HFF-Myc (cell line): ENCODE measurements at regions not wholly inside any gene's neighbourhood (a gene's known extent, or its start where the extent isn't known, plus 50 kb on each side); places are given as distances from the start of the nearest gene placed in this dataset.

Experiments
- DNase-seq: peaks from one replicate; pipeline ENCODE4 v3.0.0-alpha.2; 2011; ENCODE audit warnings: low read depth; ENCODE audit errors: extremely low read depth
- H3K4me3 ChIP-seq: replicated peaks from 2 replicates; pipeline ENCODE4 v1.5.1; 2011; ENCODE audit warnings: low read depth, mild to moderate bottlenecking, control low read depth, low read length
- TF ChIP-seq, protein P1 (sequence below): IDR thresholded peaks from 2 replicates; pipeline ENCODE4 v1.5.1; 2012; ENCODE audit warnings: mild to moderate bottlenecking, low read depth, low read length, control low read depth; ENCODE audit errors: missing control alignments

DNA sequence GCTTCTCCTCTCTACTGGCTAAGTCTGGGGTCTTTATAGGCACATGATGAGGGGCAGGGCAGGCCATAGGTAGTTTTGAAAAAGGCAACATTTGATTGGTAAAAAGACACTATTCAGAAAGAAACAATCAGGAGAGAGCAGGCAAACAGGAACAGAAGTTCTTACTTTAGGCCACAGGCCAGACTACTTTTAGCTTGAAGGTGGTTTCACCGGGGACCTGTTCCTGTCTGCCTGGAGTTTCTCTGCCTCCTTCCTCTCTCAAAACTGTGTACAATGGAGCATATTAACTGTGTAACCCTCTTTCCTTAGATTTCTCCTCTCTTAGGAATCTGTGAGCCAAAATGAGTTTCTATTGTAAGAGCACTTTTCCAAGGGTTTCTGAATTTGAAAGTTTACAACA, 167.9 kb upstream of the AVPR1A start:
- DNase-seq = no peak
- no peak overlapping the region for H3K4me3 ChIP-seq
- TF ChIP-seq, protein P1, sequence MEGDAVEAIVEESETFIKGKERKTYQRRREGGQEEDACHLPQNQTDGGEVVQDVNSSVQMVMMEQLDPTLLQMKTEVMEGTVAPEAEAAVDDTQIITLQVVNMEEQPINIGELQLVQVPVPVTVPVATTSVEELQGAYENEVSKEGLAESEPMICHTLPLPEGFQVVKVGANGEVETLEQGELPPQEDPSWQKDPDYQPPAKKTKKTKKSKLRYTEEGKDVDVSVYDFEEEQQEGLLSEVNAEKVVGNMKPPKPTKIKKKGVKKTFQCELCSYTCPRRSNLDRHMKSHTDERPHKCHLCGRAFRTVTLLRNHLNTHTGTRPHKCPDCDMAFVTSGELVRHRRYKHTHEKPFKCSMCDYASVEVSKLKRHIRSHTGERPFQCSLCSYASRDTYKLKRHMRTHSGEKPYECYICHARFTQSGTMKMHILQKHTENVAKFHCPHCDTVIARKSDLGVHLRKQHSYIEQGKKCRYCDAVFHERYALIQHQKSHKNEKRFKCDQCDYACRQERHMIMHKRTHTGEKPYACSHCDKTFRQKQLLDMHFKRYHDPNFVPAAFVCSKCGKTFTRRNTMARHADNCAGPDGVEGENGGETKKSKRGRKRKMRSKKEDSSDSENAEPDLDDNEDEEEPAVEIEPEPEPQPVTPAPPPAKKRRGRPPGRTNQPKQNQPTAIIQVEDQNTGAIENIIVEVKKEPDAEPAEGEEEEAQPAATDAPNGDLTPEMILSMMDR = no peak

DNA sequence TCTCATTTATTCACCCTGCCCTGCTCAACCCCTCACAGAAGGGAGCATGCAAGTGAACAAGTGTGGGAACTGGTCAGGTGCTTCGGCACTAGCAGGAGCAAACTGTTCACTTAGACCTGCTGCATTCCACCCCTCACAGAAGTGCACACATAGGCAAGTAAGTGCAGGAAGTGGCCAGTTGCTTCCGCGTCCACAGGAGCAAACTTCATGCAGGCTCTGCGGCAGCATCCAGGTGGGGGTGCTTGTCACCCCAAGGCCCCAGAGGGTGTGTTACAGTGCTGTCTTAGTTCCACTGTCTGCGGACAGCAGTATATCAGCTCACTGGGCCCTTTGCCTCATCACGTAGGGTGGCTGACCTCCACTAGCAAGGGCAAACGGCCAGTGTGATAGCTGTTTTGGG, 167.3 kb upstream of the AVPR1A start:
- TF ChIP-seq, protein P1 = no peak
- no peak for DNase-seq
- H3K4me3 ChIP-seq = no peak overlapping the region

DNA sequence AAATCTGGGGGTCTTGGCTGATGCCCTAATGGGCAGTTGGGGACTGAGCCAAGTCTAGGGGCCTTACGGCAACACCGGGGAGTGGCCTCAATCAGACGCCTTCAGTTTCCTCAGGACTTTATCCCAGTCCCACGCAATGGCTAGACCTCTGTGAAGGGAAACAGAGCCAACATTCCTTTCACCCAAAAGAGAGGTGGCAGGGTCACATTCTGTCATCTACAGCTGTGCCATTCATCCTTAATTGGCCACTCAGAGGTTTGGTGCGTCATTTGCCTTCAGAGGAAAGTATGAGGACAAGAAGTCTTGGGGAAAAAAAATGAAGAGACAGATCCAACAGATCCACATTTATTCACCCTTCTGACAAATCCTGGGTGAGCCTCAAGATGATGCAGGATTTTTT, 166.9 kb upstream of the AVPR1A start:
- TF ChIP-seq, protein P1 = no peak
- no peak overlapping the region for H3K4me3 ChIP-seq
- DNase-seq = no peak

DNA sequence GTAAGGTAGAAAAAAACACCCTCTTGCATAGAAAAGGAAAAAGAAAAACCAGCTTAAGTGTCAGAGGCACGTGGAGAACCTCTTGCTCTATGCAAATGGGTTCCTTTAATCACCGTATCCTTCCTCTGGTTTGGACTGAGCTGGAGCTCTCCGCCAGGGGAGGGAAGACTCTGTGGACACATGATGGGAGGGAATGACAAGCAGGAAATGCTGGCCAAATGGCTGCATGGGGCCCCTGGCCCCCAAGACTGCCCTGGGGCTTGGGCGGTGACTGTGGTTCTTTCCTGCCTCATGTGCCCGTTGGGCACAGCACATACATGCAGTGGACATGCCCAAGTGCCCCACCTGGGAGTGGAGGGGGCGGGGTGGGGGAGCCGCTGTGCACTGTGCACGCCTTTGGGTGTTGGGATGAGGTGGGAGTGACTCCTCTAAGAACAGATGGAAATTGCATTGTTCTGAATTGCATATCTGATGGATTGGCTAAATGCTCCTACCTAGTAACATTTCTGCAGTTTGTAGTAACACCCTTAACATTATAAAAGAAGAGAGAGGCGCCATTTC, 166.4 kb upstream of the AVPR1A start:
- TF ChIP-seq, protein P1 = no peak
- no peak overlapping the region for H3K4me3 ChIP-seq
- no peak for DNase-seq

DNA sequence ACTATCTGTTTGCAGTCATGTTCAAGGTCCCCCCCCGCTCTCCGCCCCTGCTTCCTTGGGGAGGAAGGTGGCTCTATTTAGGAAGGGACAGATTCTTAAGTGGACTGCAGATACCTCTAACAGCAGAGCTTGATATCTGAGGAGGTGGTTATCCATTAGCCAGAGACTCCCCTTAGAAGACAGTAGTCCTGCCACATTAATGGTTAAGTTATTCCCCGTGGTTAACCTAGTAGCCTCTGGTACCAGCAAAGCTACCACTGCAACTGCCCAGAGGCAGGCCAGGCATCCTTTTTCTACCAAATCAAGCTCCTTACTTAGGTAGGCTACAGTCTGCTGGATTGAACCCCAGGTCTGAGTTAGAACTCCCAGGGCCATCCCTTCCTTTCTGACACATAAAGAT, 162.1 kb upstream of the AVPR1A start:
- DNase-seq = no peak
- TF ChIP-seq, protein P1 = no peak
- H3K4me3 ChIP-seq = no peak overlapping the region

DNA sequence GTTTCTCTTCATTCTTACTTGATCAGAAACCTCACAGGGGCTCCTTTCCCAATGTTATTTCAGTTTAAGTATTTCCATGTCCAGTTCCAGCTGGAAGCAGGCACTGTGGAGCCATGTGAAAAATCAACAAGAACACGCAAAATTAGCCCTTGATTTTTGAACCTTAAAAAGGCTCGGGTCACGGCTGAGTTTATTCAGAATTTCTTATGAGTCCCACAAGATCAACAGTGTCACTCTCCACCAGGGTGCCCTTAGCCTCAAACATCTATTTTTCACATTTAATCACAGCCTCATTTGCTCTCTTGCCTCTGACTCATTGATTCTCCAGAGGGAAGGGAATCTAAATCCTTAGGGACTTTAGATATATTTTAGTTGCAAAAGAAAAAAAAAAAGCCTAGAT, 157.7 kb upstream of the AVPR1A start:
- TF ChIP-seq, protein P1 = no peak
- DNase-seq = no peak
- no peak overlapping the region for H3K4me3 ChIP-seq

DNA sequence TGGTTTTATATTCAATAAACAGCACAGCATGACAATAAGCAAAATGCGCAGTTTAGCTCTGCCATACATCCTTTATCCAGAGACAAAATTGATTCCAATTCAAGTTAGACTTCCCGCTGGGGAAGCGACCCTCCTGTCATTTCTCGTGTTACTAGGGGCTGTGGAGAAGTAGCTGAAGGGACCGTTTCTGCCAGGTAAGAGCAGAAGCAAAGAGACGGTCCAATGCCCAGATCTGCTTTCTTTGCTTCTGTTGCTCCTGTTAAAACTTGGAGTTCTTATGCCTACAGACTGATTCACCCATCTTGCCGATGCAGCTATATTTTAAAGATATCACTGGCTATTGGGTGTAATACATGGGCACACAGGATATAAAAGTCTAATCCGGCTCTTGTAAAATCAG, 156.8 kb upstream of the AVPR1A start:
- TF ChIP-seq, protein P1 = no peak
- H3K4me3 ChIP-seq = no peak overlapping the region

More for the DNA sequence above, 156.8 kb upstream of the AVPR1A start:
- no peak for DNase-seq
